Stimulated activated CD4-positive, alpha-beta T cell treated with anti-CD3 and anti-CD28 coated beads, TNF-alpha, amount 100 ng/mL, for 4 hours (primary cell): ENCODE measurements at regions not wholly inside any gene's neighbourhood (a gene's known extent, or its start where the extent isn't known, plus 50 kb on each side); places are given as distances from the start of the nearest gene placed in this dataset.

Experiments used
- DNase-seq, 3 experiments: peaks; one replicate each; pipeline ENCODE4 v3.0.0-alpha.2; 2020; ENCODE audit warnings: low read depth in 3 of 3

DNA sequence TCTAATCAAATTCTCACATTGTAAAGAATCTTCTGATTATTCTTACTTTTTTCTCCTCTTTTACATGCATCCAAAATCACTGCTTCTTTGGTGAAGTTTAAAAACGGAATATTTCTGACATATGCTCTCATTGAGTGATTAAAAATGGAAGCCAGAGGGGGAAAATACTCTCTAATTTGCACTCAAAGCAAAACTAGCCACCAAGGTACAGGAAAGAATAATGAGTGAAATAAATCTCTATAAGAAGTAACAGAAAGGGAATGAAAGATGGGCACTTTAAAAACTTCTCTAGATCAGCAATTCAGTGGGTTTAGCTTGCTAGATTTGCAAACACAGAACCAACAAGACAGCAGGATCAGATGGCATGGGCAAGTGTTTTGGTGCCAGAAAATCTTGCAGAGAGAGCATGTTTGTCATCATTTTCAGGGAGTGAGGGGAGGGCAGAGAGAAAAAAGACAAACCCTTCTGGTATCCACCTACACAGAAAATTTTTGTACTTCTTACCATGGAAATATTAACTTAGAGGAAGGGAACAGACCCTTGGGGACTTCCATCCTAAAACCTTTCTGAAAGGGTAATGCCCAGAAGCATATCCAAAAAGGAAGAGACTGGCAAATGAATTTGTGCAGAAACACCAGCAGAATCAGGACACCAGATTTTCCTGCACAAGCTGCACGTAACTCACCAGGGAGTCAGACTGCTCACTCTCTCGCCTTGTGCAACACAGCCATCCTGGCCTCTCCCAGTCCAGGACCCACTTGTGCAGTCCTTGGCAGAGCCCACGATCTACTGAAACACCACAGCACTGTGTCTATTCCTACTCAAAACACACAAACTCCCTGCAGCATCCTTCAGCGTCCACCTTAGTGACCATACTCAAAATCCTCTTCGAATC lies 270.2 kb upstream of the PRDM1 start:
- no peak for DNase-seq

DNA sequence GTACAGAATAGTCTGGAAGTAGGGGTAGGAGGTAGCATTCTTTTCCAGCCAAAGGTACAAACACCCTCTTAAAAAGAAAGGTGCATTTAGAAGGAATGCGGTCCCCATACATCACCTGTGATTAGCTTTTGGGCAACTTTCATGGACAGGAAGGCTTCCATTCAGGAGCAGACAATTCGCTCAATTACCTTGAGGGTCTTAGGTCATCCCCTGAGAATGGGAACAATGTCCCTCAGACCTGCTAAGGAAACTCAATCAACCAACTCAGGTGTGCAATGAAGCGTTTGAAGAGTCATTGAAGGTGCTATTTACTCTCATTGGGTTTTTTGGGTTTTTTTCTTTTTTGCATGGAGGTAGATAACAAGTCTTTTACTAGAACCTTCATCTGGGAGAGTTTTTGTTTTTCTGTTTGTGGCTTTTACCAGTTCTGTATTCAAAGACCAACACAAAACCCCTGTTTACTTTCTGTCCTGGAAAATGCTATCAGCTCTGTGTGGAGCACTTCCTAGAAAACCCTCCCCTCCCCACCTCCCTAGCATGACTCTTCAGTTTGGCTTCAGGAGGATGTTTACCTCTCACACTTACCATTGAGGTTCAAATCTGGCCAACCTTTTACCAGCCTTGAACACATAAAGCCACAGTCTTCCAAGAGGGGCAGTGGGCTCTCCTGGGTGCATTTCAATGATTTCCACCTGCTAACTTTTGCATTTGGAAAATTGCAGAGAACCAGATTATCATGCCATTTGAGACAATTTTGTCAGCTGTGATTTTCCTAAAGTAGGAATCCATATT lies 271.2 kb upstream of the PRDM1 start:
- no peak for DNase-seq

DNA sequence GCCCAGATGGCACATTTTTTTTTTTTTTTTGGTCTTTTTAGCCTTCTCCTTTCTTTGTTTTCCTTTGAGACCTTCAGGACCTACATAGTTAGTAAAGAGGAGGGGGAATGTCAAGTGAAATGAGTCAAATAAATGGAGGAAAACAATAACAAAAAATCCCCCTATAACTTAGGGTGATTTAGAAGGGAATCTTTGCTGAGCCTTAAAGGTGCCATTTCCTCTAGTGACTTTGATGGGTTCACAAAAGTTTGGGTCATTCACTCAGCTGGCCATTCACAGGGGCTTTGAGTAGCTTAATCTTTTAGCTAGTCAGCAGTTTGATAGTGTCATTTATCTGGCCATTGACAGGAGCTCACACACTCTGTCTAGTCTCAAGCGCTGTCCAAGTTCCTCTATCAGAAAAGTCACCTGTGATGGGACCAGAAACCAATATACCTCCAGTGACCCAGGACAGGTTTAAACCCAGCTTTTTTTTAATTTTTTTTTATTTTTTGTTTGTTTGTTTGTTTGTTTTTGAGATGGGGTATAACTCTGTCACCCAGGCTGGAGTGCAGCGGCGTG lies 275.1 kb upstream of the PRDM1 start:
- no peak for DNase-seq

DNA sequence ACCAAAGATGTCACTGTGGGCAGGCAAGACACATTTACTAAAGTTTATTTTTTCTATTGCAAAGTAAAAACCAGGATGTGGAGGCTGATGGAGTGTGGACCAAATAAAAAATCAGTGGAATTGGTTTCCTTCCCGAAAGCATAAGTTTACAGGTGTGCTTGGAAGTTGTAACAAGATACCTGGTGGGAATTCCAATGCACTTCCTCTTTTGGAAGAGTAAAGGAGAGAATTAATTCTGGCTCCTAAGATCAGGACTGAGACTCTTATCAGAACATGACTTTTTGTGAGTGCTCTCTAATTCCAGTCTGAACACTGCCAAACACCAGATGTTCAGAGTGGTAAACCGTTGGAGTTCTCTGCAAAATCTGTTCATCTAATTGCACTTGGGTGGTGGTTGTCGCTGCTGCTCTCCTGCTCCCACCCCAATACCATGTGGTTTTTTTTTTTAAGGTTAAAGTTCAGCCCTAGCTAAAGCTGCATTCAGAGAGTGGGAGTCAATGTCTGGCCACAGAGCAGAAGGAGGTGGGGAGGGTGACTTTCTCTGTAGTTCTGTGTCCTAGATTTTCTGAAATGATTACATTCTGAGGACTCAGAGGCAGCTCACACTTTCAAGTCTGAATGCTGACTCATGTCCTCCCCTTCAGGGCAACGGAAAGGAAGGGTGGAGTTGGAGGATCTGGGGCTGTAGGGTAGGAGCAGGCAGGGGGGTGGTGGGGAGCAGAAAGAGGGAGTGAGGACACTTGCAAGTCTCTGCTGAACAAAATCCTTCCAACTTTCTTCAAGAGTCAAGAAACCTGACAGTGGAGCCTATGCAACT lies 275.8 kb upstream of the PRDM1 start:
- DNase-seq, result peak in 2 of 3 experiments; percentile 18 to 22

DNA sequence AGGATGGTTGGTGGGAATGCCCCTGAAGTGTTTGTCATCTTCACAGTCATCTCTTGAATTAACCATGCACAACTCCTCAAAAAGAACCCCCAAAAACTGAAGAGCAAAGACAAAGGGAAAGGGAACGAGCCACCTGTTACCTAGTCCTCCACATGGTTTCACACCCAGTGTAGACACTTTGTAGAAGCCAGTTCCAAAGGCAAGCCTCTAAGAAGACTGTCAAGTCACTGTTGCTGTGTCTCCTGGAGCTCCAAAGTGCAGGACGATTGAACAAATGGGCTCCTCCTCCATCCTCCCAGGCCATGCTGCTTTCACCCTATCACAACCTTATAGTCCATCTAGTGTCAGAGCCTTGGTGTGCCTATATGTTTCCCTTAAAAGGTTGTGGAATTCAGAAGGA lies 277.6 kb upstream of the PRDM1 start:
- DNase-seq, result no peak

DNA sequence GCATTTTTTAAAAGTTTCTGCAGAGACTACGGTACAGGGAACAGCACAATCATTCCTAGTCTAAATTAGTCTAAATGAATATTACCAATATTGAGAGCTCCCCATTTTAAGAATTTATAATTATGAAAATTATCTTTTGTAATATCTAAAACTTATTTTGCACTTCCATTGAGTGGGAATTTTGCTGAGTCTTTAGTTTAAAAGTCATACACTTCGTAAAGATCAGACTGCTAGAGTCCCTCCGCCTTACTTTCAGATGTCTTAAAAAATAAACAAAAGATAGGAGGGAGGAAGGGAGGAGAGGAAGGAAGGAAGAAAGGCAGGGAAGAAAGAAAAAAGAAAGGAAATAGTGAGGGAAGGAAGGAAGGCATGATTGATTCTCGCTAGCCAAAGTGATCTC lies 278.2 kb upstream of the PRDM1 start:
- DNase-seq, result no peak

DNA sequence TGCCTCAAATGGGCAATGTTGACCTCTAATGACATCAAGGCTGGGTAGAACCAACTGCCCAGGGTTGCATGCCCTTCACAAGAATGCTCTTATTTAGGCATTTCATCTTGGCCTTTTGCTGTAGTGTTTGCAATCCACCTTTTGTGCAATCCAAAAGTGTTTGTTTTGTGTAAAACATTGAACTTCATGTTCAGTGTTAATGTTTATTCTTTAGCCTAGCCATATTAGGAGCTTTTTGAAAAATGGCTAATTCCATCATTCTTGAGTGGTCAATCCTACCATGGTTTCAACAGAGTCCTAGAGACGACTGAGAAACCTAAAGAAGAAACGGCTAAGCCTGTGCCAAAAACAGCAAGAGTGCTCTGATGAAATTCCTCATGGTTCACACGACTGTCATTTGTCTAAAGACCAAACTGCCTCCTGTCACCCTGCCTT lies 279.6 kb upstream of the PRDM1 start:
- no peak for DNase-seq

DNA sequence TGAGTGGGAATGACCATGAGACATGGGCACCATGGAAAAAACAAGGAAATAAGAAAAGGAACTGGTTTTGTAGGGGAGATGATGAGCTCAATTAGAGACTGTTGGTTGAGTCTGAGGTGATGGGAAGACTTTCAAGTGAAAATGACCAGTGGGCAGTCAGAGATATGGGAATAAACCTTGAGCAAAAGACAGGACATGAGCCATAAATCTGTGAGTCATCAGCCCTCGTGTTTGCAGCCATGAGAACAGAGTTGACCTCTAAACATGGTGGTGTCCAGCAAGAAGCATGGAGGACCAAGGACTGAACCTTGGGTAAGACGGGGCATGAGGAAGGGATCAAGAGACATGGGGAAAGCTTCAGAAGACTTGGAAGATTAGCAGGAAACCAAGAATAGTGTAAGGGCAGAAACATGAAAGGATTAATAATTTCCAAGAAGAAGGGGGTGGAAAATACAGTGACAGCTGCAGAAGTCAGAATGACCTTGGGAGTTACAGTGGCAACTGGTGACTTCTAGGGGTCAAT lies 280.6 kb upstream of the PRDM1 start:
- DNase-seq, result no peak

DNA sequence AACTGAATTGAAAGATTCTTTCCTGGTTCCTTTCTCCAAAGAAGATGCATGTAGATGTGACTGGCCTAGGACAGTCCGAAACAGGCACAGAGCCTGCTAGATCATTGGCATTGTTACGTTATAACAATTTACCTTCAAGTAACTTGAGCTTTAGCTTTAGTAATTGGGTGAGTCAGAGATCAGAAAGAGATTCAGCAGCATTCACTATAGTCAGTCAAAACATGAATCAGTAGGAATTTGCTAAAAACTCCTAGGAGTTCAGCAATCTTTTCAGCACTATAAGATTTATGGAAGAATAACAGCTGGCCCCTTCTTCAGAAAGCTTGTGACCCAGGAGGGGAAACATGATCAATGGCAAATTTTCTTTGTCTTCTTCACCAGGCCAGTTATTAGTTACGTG lies 281.7 kb upstream of the PRDM1 start:
- no peak for DNase-seq

DNA sequence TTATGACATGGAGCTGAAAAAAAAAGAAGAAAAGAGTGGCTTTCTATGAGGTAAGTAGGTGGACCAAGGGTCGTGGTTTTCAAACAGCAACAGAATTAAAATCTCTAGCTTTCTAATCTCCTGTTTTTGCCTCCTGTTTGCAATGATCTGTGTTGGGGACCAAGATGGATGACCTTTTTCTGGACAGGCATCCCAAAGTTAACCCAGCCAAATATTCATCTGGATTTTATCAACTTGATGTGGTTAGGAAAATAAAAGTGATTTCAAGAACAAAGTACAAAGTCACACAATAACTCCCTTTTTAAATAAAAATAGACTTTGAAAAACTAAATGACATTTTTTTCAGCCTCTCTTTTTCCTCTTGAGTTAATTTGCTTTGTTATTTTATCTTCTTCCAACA lies 282.1 kb upstream of the PRDM1 start:
- no peak for DNase-seq

DNA sequence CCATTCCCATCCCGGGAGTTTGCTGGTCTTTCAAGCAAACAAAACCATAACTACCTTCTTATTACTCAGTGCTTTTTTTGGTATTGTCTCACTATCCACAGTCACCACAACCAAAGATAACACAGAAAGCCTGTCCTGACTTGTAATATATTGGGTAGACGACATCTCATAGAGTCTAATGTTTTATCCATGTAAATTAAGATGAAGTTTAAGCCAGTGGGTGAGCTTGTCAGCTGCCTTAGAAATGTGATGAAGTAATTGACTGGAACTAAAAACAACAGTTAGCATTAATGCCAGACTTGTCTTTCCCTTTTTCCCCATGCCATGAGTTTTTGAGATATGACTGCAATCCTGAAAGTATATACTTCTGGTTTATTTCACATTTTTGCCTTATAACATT lies 282.7 kb upstream of the PRDM1 start:
- DNase-seq, result no peak

DNA sequence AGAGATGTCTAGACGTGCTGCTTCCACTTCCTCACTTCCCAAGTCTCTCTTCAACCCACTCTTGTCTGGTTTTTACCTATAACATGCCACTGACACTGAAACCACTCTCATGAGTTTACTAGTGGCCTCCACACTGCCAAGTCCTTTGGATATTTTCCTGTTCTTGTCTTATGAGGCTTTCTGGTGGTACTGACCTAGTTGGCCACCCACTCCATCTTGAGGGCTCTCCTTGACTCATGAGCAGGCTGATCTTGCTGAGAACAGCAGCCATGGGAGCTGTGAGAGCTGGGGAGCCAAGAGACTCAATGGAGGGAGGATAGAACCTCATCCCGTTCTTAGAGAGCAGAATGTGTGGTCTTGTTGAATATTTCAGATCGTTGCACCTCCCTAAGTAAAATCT lies 283.4 kb upstream of the PRDM1 start:
- DNase-seq, result no peak

DNA sequence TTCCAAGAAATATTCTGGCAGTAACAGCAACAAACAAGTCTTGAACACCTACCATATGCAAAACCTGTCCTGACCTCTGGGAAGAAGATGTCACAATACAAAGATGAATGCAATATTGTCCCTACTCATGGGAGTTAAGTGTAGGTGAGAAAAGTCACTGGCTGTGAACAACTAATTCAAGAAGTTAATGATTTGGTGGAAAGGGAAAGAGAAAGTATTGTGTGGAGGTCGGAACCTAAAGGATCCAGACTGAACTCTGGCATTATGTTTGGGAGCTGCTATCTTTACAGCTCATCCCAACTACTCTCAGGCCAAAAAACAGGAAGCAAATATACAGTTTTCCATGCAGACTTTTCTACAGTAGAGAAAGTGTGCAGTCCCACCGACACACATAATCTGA lies 285.3 kb upstream of the PRDM1 start:
- no peak for DNase-seq

DNA sequence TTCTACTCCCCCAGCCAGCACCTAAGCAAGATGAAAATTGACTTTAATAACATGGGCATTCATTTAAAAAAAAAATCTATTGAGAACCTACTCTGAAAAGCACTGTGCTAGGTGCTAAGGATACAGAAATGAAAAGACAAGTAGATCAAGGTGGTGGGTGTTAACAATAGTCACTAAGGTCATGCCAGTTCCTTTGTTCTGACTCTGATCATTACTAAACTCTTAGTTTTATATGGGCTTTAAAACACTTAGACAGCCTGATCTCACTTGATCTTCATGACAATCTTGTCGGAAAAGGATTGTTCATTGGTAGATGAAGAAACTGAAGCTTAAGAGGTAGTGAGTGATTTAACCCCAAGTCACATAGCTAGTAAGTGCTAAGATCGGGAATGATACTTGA lies 285.7 kb upstream of the PRDM1 start:
- no peak for DNase-seq

DNA sequence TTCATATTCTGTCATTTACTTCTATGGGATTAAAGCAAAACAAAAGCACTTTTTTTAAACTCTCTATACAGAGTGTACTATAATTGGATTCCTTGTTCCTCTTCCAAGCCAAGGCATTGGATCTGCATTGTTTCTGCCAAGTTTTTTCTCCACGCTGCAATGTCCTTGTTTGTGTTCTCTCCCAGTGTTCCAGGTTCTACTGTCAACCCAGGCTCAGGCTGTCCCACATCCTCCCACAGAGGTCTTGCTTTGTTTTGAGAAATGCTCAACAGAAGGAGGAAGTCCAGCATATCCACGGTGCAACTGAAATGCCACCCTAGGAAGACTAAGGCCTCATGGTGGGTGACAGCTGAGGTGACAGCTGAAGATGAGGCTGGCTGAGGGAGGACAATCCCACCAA lies 287.1 kb upstream of the PRDM1 start:
- DNase-seq, result no peak

DNA sequence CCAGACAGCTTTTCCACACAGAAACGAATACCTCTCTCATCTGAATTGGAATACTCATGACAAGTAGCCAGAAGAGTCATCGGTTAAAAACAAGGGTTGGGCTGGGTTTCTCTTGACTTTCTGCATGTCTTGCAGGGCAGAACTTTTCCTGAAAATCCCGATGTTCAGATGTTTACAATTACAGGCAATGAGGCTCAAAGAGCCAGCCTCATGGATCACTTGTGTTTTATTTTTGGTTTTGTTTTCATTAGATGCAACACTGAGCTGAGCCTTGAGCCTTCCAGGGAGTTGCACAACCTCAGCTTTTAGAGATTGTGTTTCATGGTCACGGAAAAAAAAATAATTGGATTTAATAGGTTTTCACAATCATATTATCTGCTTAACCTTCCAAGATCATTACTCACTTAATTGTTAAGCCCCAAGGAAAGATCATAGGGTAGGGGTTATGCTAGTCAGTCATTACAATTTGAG lies 288.1 kb upstream of the PRDM1 start:
- no peak for DNase-seq

DNA sequence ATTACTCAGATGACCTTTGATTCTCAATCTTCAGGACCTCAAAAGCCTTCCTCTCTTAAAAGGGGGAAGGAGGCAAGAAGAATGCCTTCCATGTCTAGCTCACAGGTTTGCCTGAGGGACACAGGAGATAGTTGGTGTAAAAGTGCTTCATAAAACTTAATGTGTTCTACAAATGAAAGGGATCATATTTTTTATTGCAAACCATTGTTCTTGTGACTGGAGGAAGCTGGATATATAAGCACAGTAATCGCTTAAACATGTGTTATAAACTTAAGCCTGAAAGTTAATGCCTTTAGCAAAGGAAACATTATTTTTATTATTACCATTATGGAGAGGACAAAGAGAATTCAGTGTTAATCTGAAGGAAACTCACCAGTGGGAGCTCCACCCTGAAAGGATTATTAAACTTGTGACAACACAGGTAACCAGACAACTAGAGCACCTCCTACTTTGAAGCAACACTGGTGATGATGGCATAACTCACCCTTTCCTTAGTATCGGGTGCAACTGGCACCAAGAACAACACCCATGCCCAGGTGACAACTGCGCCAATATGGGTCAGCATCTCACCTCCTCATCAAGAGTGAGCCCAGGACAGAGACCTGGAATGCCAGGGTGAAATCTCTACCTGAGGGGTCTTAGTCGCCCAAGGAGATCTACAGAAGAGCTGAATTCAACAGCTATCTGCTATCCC lies 288.7 kb upstream of the PRDM1 start:
- no peak for DNase-seq

DNA sequence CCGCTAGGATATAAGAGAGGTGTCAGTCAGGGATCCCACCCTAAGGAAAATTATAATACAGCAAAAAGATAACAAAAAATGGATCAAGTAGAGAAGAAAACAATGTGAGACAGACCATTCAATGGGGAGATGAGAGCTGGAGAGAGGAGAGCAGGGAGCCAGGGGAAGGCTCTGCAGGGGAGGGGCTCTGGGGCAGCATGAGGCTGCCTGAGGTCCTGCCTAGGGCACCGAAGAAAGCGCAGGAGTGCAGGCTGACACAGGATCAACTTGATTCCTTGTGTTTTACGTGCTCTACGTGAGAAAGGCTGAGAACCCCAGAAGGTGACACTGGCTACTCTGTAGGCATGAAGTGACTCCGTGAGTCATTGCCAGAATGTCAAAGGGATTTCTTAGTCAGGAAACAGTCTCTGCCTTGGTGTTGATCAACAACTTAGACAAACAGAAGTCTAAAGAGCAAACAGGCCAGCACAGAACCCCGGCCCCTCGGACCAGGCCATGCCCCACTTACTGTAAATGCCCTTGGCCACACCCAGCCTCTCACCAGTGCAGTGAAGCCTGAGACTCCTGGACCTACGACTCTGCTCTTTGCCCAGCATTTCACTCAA lies 290.1 kb upstream of the PRDM1 start:
- DNase-seq, result no peak

DNA sequence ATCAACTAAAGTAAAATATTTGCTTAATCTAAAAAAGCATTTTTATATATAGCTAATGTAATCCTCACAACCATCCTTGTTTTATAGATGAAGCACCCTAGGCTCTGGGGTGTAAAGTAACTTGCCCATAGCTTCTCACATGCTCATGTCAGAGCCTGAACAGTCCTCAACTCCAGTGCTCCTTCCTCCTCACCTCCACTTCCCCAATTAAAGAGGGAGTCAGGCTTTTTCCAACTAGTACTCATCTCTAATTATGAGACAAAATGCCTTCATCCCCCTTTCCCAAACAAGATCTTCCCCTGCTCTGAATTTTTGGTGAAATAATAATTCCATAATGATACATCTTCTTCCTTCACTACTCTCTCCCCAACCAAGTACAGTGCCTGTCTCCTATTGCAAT lies 290.8 kb upstream of the PRDM1 start:
- no peak for DNase-seq

DNA sequence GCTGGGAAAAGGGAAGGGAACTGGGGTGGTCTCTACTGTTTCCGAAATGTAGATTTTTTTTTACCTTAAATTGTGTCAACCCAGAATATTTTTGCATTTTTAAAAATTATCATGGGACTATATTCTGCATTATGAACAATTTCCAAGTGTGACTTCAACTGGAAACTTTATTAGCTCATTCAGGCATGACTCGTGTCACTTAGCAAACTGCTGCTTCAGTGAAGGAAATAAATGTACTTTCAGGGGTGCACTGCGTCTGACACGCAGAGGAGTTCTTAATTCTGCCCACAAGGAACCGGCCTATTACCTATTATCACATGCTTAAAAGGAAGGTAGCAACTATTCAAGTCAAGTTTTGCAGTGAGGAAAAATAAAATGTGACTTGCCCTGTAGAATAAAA lies 291.3 kb upstream of the PRDM1 start:
- DNase-seq, result no peak

DNA sequence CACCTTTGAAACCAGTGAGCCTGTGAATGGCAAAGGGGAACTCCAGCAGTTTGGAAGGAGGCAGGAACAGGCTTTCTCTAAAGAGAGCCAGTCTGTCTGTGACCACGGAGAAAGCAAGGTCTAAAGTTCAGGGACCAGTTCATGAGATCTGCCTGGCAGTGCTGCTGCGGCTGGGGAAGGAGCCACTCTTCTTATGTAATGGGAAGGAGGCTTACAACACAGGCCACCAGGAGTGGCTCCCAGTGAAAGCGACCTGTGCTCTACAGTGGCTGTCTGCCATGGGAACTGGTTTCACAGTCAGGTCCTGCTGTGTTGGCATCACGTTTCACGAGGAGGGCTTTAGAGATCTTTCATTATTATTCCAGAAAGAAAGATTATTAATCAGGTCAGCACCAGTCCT lies 291.9 kb upstream of the PRDM1 start:
- no peak for DNase-seq
